Activated CD4-positive, alpha-beta T cell treated with anti-CD3 and anti-CD28 coated beads, Interleukin-2, Interleukin-4, amounts not matched to agents 100 ng/mL and 50 ng/mL, durations not matched to agents 16 hours and 8 hours (primary cell): ENCODE measurements at regions not wholly inside any gene's neighbourhood (a gene's known extent, or its start where the extent isn't known, plus 50 kb on each side); places are given as distances from the start of the nearest gene placed in this dataset.
A peak's percentile ranks its signal among the peaks of the same experiment; 100 is the strongest.
"Not testable (repeated sequence)": the region's sequence is repeated elsewhere in the genome, so short reads cannot be mapped to it uniquely, and the experiment has no call there.

Source experiments
- DNase-seq: peaks from one replicate; pipeline ENCODE4 v3.0.0-alpha.2; 2020; ENCODE audit warnings: low spot score

DNA sequence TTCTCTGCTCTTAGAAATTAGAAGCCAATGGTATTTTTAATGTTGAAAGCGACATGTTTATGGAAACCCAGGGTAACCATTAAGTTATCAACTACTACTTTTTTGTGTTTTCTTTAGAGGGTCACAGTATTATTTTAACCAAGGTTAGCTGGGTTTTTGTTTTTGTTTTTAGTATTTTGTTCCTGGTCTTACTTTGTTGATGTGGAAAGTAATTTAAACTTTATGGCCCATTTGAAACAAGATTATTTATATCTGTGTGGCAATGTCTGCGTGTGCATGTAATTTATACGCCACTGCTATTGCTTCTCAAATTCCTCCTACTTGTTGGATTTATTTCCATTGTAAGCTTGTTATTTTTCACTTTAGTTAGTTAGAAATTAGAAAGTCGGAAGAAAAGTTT, 722.1 kb upstream of the NR2F2 start:
- DNase-seq, result no peak

DNA sequence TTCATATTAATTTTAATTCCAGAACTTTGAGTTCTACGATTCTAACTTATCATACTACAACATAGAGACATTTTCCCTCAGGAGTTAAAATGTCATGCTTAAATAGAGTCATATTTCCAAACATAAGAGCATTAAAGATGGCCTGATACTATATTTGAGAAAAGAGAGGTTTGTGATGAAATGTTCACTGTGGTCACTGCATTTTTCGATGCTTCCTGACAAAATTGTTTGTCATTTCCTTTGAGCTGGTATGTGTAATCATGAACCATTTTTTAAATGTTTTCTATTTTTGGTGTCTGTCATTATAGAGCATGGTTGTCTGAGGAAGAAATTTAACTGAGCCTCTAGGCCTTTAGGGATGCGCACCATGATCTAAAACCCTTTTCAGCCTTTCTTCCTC, 721.4 kb upstream of the NR2F2 start:
- no peak for DNase-seq

- no peak for DNase-seq
Observed at GRCh38 chr15:95610945-95611344, 719.6 kb upstream of the NR2F2 start.

- no peak for DNase-seq
Observed at GRCh38 chr15:95615436-95615835, 715.1 kb upstream of the NR2F2 start.

GRCh38 chr15:95616306-95616705, 714.2 kb upstream of the NR2F2 start:
- no peak for DNase-seq

- DNase-seq, result peak; percentile 49
Observed at GRCh38 chr15:95620934-95621579, 709.4 kb upstream of the NR2F2 start.

GRCh38 chr15:95622843-95623242, 707.7 kb upstream of the NR2F2 start:
- DNase-seq, result no peak

DNA sequence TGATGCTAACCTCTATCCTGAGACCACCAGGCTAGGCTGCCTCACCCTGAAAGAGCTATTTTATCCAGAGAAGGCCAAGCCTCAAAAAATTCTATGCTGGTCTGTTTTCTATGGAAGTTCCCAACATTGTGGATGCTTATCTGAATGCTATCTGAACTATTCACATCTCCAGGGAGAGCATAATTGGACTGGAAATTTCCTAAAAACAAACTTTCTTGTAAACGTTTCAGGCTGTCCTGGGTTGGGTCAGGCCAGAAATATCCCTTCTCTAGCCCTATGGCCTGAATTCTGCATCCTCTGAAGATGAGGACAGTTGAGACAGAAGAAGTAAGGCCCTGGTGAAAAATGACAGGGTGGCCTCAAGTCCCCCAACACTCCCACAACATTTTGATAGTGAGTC, 706.4 kb upstream of the NR2F2 start:
- no peak for DNase-seq

DNA sequence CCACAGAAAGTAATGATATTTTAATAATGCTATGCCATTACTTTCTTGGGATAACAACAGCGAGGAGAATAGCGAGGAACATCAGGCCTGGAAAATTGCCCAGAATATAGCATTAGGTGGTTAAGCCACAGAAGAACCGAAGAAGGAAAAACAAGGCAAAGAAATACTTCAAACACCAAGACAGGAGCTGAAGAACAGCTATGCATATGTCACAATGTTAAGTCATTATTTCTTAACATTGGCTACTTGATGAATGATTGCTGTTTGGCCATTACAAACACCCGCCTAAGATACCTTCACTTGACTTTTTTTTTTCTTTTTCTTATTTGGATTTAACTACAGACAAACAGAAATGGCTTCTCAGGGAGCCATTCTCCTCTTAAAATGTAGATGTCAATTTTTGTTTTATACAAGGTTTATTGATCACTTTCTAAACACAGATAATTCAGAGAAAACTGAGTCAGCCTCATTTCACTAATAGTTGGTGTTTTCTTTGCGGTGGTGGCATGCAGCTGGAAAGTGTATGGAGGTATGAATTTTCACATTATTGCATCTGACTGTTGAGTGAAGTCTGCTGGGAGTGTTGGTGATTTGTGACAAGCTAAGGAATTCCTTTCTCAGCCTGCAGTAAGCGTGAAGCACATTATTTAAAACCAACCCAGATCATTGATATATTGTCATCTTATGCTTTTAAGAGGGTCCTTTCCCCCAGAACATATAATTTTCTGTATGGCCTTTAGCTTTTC, 705.7 kb upstream of the NR2F2 start:
- no peak for DNase-seq

DNA sequence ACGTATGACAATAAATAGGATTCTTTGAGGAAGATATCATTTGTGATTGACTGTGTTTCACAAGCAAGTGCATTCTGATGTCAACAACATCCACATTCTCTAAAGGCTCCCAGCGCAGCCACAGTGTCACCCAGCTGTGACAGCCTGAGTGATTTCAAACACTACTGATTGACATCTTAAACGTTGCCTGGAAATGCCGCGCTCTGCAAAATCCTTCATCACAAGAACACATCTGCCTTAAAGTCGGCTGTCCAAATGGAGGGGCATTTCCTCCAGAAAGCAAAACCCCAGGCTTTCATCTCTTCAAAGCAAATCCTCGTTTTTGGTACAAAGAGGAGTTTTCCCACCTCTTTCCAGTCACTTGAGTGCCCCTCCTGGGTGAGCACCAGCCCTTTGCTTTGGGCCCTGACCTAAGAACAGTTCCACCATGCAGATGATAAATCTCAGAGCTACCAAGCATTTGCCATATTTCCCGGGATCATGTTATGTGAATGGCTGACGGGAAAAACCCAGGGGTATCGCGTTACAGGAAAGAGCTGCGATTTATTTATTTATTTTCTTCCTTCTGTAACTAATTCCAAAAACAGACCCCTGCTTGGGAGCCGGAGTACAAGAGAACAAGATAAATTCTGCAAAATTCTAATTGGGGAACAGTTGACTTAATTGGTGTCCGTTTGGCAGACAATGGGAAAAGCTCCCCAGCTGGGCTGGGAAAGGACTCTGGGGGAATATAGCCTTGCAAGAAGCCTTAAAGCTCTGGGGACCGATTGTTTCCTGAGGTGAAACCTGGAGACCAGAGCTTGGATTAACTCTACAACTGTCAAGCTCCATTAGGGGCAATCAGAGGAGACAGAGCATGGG, 703.8 kb upstream of the NR2F2 start:
- DNase-seq, result no peak

GRCh38 chr15:95629503-95630168, 700.9 kb upstream of the NR2F2 start:
- no peak for DNase-seq

DNA sequence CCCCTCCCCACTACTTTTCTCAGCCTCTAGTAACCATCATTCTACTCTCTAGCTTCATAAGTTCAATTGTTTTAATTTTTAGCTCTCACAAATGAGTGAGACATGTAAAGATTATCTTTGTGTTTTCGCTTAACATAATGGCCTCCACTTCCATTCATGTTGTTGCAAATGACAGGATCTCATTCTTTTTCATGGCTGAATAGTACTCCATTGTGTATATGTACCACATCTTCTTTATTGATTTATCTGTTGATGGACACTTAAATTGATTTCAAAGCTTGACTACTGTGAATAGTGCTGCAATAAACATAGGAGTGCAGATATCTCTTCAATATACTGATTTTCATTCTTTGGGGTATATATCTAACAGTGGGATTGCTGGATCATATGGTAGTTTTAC, 699.8 kb upstream of the NR2F2 start:
- DNase-seq, result no peak

DNA sequence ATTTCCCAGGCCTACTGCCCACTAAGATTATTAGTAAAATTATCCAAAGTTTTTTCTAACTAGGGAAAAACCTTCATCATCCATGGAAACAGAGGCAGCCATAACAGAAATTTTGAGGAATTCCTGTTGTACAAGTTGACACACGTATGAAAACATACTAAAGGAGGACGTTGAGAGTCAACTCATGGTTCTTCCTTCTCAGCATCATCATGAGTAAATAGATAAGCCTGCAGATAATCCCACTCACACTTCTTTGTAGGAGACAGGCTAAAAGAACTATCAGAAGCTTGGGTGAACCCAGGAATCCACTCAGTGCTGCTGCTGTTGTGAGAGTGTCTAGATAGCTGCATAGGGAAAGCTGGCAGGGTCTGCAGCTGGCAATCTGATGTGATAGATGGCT, 694.8 kb upstream of the NR2F2 start:
- no peak for DNase-seq

- DNase-seq, result no peak
Observed at GRCh38 chr15:95636107-95636506, 694.4 kb upstream of the NR2F2 start.

DNA sequence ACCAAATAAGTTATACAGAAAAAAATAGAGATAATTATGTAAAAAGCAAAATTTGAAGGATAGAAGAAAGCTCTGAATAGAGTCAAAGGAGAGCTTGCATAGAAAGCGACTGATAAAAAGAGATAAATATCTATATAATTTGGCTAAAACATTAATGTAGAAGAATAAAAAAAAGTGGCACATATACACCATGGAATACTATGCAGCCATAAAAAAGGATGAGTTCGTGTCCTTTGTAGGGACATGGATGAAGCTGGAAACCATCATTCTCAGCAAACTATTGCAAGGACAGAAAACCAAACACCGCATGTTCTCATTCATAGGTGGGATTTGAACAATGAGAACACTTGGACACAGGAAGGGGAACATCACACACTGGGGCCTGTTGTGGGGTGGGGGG, 693.3 kb upstream of the NR2F2 start:
- DNase-seq, result not testable (repeated sequence)

GRCh38 chr15:95639208-95639607, 691.3 kb upstream of the NR2F2 start:
- no peak for DNase-seq

- no peak for DNase-seq
Observed at GRCh38 chr15:95644100-95644875, 686.2 kb upstream of the NR2F2 start.

DNA sequence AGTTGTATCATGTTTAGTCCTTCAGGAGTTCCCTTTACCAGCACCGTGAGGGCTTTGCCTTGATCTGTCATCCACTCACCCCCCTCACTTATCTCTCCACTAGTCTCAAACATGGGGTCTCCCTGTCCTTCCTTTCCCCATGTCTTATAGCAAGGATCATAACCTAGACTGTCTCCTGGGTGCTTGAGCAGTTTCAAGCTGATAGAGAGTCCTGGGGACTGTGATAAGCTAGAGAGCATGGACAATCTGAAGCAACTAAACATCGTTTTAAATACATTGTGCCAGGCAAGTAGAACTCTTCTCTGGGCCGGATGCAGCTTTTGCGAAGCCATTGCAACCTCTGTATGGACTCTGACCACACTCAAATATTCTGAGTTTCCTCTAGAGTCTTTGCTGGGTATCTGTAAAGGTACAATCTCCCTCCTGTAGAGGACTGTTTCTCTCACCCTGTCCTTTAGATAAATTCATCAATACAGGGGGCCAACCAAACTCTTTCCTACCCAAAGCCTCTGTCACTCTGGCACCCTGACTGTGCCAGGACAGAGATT, 684.6 kb upstream of the NR2F2 start:
- no peak for DNase-seq

DNA sequence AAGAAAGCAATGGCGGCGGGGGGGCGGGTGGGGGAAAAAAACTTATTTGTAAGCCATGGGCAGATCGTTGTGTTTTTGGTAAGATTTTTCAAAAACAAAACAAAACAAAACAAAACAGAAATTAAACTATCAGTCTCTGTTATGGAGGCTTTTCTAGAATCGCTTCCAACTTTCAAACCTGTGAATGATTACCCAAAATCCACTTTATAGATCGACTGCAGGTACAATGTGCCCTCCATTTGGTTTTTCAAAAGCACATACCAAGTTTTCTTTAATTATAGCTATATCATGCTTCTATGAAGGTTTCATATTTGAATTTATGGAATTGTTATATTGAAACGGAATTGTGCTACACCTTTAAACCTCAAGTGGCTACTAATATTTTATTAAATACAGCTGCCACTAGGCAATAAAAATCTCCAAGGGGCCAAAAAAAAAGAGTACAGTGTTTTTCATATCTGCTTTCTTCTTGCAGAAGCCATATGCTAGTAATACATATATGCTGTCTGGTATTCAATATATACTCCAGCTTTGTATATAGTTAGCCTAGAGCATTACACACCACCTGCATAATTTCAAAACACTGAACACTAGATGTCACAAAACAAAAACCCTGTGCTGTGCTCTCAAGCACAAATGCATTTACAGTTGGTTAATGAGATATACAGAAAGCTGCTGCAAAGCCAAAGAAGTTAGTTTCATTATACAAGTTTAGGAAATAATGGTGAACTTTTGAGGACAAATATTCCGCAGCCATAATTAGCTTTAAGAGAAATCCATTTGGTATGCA, 683.8 kb upstream of the NR2F2 start:
- DNase-seq, result no peak

GRCh38 chr15:95647531-95648277, 682.8 kb upstream of the NR2F2 start:
- no peak for DNase-seq
